ENCODE measurements at regions not wholly inside any gene's neighbourhood (a gene's known extent, or its start where the extent isn't known, plus 50 kb on each side); places are given as distances from the start of the nearest gene placed in this dataset.

- H3K4me3 ChIP-seq: no peak overlapping the region
- H3K4me1 ChIP-seq (replicated peaks in 1 of 2; ENCODE audit: control insufficient read depth in 2 of 2, insufficient read depth in 2 of 2, low read length in 2 of 2): no peaks in the 10 kb centered on the region
- no peak overlapping the region for H3K4me2 ChIP-seq (ENCODE audit: insufficient read depth, low read length)
- ChIA-PET CTCF (ENCODE audit: low intra/inter-chr PET ratio) (no interaction called here), POLR2A (interaction anchor here (0.8 to 1.1 kb wide), 2 partner anchors 15 to 20 kb away, joined by 3 read pairs; no protein-coding TSS in a partner anchor)
- H3K79me2 ChIP-seq (ENCODE audit: control insufficient read depth, insufficient read depth, low read length): no peaks in the 10 kb centered on the region
- H3K9me1 ChIP-seq (ENCODE audit: control insufficient read depth, insufficient read depth, low read length): no peaks in the 10 kb centered on the region
- intact Hi-C loops (cut with micrococcal nuclease) (no loop called here), in situ Hi-C loops (cut with MboI) (no loop called here)
- 0 out of 2 replicates have a peak, but pooled peaks cover 3% of the 10 kb centered on the region for H4K20me1 ChIP-seq (replicated peaks; ENCODE audit: control insufficient read depth, insufficient read depth, low read length)
- under 1% methylated on average over 22 of the region's 22 CpGs for WGBS (ENCODE audit: insufficient coverage, low coverage, missing lambda C conversion rate)
- FAIRE-seq: no peak
- no peak for DNase-seq (ENCODE audit: extremely low read depth in 1 of 4, low spot score in 3 of 4)
- H3K9me3 ChIP-seq (replicated peaks; ENCODE audit: control insufficient read depth, insufficient read depth, low read depth, low read length): no peaks in the 10 kb centered on the region
- ATAC-seq: no peak
- TF ChIP-seq ZNF655 (CRISPR knock-in tag; IDR thresholded peaks at IDR 0.05): no peak
- TF ChIP-seq ATF2 (CRISPR knock-in tag; IDR thresholded peaks at IDR 0.05): no peak
- no peak for TF ChIP-seq RBFOX2 (IDR thresholded peaks at IDR 0.05; ENCODE audit: low read depth, low read length)
- TF ChIP-seq NRF1 (conservative IDR thresholded peaks at IDR 0.05 in 1 of 2, IDR thresholded peaks at IDR 0.05 in 1 of 2): no peak
- no peak for TF ChIP-seq AFF1 (IDR thresholded peaks at IDR 0.05; ENCODE audit: low read depth in 1 of 2, partially characterized antibody in 2 of 2)
- TF ChIP-seq ZKSCAN1 (IDR thresholded peaks at IDR 0.05; ENCODE audit: low read depth, low read length): no peak
- no peak for TF ChIP-seq SP2 (IDR thresholded peaks at IDR 0.05; ENCODE audit: extremely low read depth, low read depth, low read length, poor library complexity, severe bottlenecking)
- TF ChIP-seq ELF1 (tag; IDR thresholded peaks at IDR 0.05): no peak
- TF ChIP-seq NCOA4 (IDR thresholded peaks at IDR 0.05; ENCODE audit: partially characterized antibody): no peak
- TF ChIP-seq ZNF12 (CRISPR knock-in tag; IDR thresholded peaks at IDR 0.05): no peak
- TF ChIP-seq RAD51 (IDR thresholded peaks at IDR 0.05; ENCODE audit: borderline replicate concordance, low read depth): no peak
- no peak for TF ChIP-seq LARP7 (IDR thresholded peaks at IDR 0.05)
- no peak for TF ChIP-seq ZNF583 (CRISPR knock-in tag; IDR thresholded peaks at IDR 0.05)
- TF ChIP-seq KLF1 (tag; IDR thresholded peaks at IDR 0.05): no peak
- H3K27me3 ChIP-seq (ENCODE audit: control insufficient read depth in 2 of 2, insufficient read depth in 2 of 2, low read length in 2 of 2): peaks cover 3 to 25% of the 10 kb centered on the region in 2 experiments; a peak in 3 of 5 replicates
- H2AFZ ChIP-seq (ENCODE audit: low read depth, low read length): no peak overlapping the region
- no peak overlapping the region for H3K9ac ChIP-seq (ENCODE audit: insufficient read depth in 1 of 2, low read depth in 2 of 2, low read length in 2 of 2)
- H3K36me3 ChIP-seq (ENCODE audit: control insufficient read depth, insufficient read depth, low read length): no peaks in the 10 kb centered on the region
- no peak overlapping the region for H3K27ac ChIP-seq (ENCODE audit: extremely low read depth, low read depth, low read length)
- no TSS peak for BruUV-seq (replicated peaks)
These were observed 370.3 kb upstream of the IRX1 start for GRCh38 chr5:3225201-3225960.
